ENCODE measurements at regions not wholly inside any gene's neighbourhood (a gene's known extent, or its start where the extent isn't known, plus 50 kb on each side); places are given as distances from the start of the nearest gene placed in this dataset.

DNA sequence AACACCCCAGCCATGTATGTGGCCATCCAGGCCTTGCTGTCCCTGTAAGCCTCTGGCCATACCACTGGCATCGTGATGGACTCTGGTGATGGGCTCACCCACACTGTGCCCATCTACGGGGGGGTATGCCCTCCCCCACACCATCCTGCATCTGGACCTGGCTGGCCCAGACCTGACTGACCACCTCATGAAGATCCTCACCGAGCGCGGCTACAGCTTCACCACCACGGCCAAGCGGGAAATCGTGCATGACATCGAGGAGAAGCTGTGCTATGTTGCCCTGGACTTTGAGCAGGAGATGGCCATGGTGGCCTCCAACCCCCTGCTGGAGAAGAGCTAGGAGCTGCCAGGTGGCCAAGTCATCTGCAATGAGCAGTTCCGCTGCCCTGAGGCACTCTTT lies 80.4 kb upstream of the ZCCHC2 start:
- DNase-seq (ENCODE audit: low spot score) = no peak
- H3K36me3 ChIP-seq (ENCODE audit: insufficient read depth) = no peaks in the 10 kb centered on the region
- Mint-ChIP-seq H3K9me3 (no peaks in the 10 kb centered on the region), H3K36me3 (ENCODE audit: low read depth) (no peaks in the 10 kb centered on the region), H3K4me3 (no peak overlapping the region), H3K27me3 (ENCODE audit: insufficient read depth, low read depth, poor library complexity) (peaks cover 2% of the 10 kb centered on the region), H3K4me1 (peaks cover 20% of the 10 kb centered on the region), H3K27ac (no peak overlapping the region)
- no peak for ATAC-seq
- H3K27me3 ChIP-seq (ENCODE audit: insufficient read depth) = no peaks in the 10 kb centered on the region
- no peaks in the 10 kb centered on the region for H3K79me2 ChIP-seq (replicated peaks; ENCODE audit: insufficient read depth)
- no peak overlapping the region for H3K27ac ChIP-seq (ENCODE audit: low read depth)
- no peaks in the 10 kb centered on the region for H3K9me2 ChIP-seq (ENCODE audit: insufficient read depth)
- H2AFZ ChIP-seq = no peak overlapping the region
- H3K4me2 ChIP-seq = no peak overlapping the region
- TF ChIP-seq ZNF114 (CRISPR knock-in tag; IDR thresholded peaks at IDR 0.05) (no peak), STAT1 (IDR thresholded peaks at IDR 0.05; ENCODE audit: unreplicated experiment) (no peak), ZNF331 (CRISPR knock-in tag; IDR thresholded peaks at IDR 0.05; ENCODE audit: low read depth) (no peak), REST (IDR thresholded peaks at IDR 0.05; ENCODE audit: unreplicated experiment) (no peak)
- H3K4me3 ChIP-seq = no peak overlapping the region
- H3K4me1 ChIP-seq (ENCODE audit: insufficient read depth) = peaks cover 20% of the 10 kb centered on the region; the same call in 1 of the 2 replicates
- no peaks in the 10 kb centered on the region for H3F3A ChIP-seq (replicated peaks; ENCODE audit: low read depth)
- H4K20me1 ChIP-seq (replicated peaks; ENCODE audit: insufficient read depth) = no peaks in the 10 kb centered on the region

DNA sequence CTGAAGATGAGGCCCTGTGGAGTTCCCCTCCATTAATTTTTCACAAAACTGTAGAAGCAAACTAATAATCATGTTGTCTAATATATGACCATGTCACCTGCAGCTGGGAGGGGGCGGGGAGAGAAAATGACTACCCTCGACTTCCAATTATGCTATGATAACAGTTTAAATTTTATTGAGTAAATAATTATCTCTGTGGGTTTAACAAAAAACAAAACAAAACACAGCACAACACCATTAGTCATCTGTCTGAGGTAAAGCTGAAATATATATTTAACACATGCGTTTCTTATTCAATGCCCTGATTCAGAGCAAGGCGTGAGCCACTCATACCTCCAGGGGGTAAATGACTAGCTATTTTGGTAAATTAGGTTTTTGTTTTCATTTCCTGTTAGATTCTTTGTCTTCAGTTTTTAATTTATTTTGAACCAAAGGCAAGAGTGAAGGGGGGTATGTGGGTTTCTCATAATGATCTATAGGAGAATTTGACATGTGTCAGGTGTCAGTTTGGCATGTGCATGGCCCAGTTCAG lies 77.4 kb upstream of the ZCCHC2 start:
- no peak overlapping the region for H3K4me2 ChIP-seq
- peaks cover 23% of the 10 kb centered on the region for H3K4me1 ChIP-seq (ENCODE audit: insufficient read depth)
- TF ChIP-seq ZNF331 (CRISPR knock-in tag; IDR thresholded peaks at IDR 0.05; ENCODE audit: low read depth) (no peak), JUNB (IDR thresholded peaks at IDR 0.05; ENCODE audit: unreplicated experiment) (no peak)
- H3K27ac ChIP-seq (ENCODE audit: low read depth) = no peak overlapping the region
- no peaks in the 10 kb centered on the region for H3K79me2 ChIP-seq (replicated peaks; ENCODE audit: insufficient read depth)
- no peaks in the 10 kb centered on the region for H4K20me1 ChIP-seq (replicated peaks; ENCODE audit: insufficient read depth)
- Mint-ChIP-seq H3K27me3 (ENCODE audit: insufficient read depth, low read depth, poor library complexity) (peaks cover 5% of the 10 kb centered on the region), H3K4me1 (peaks cover 21% of the 10 kb centered on the region), H3K9me3 (no peaks in the 10 kb centered on the region), H3K36me3 (ENCODE audit: low read depth) (no peaks in the 10 kb centered on the region), H3K4me3 (no peak overlapping the region), H3K27ac (no peak overlapping the region)
- no peaks in the 10 kb centered on the region for H3K36me3 ChIP-seq (ENCODE audit: insufficient read depth)
- no peak overlapping the region for H2AFZ ChIP-seq
- H3K27me3 ChIP-seq (ENCODE audit: insufficient read depth) = no peaks in the 10 kb centered on the region
- no peaks in the 10 kb centered on the region for H3F3A ChIP-seq (replicated peaks; ENCODE audit: low read depth)
- H3K9me2 ChIP-seq (ENCODE audit: insufficient read depth) = no peaks in the 10 kb centered on the region
- DNase-seq (ENCODE audit: low spot score) = no peak
- H3K4me3 ChIP-seq = no peak overlapping the region
- no peak for ATAC-seq

GRCh38 chr18:62446511-62446910 lies 76.3 kb upstream of the ZCCHC2 start:
- peaks cover 32% of the 10 kb centered on the region for H3K4me1 ChIP-seq (ENCODE audit: insufficient read depth)
- no peak for ATAC-seq
- no peak overlapping the region for H2AFZ ChIP-seq
- no peaks in the 10 kb centered on the region for H3K9me3 Mint-ChIP-seq
- no peak overlapping the region for H3K27ac ChIP-seq (ENCODE audit: low read depth)
- H4K20me1 ChIP-seq (replicated peaks; ENCODE audit: insufficient read depth) = no peaks in the 10 kb centered on the region
- no peaks in the 10 kb centered on the region for H3K9me2 ChIP-seq (ENCODE audit: insufficient read depth)
- H3K27me3 ChIP-seq (ENCODE audit: insufficient read depth) = no peaks in the 10 kb centered on the region
- peaks cover 5% of the 10 kb centered on the region for H3K27me3 Mint-ChIP-seq (ENCODE audit: insufficient read depth, low read depth, poor library complexity)
- no peak overlapping the region for H3K4me2 ChIP-seq
- H3K4me3 Mint-ChIP-seq = no peak overlapping the region
- no peak for DNase-seq (ENCODE audit: low spot score)
- H3K27ac Mint-ChIP-seq = no peak overlapping the region
- peaks cover 29% of the 10 kb centered on the region for H3K4me1 Mint-ChIP-seq
- TF ChIP-seq ETS1 (IDR thresholded peaks at IDR 0.05) (no peak), EZH2 (IDR thresholded peaks at IDR 0.05; ENCODE audit: low read depth, unreplicated experiment) (no peak), REST (IDR thresholded peaks at IDR 0.05; ENCODE audit: unreplicated experiment) (no peak), ZNF114 (CRISPR knock-in tag; IDR thresholded peaks at IDR 0.05) (no peak), NANOG (IDR thresholded peaks at IDR 0.05; ENCODE audit: borderline replicate concordance) (no peak), JUNB (IDR thresholded peaks at IDR 0.05; ENCODE audit: unreplicated experiment) (no peak), ZNF331 (CRISPR knock-in tag; IDR thresholded peaks at IDR 0.05; ENCODE audit: low read depth) (no peak), POLR2AphosphoS5 (IDR thresholded peaks at IDR 0.05; ENCODE audit: low read depth) (no peak), CREB1 (CRISPR knock-in tag; IDR thresholded peaks at IDR 0.05; ENCODE audit: low read depth) (no peak)
- H3F3A ChIP-seq (replicated peaks; ENCODE audit: low read depth) = no peaks in the 10 kb centered on the region
- no peaks in the 10 kb centered on the region for H3K36me3 ChIP-seq (ENCODE audit: insufficient read depth)
- no peaks in the 10 kb centered on the region for H3K36me3 Mint-ChIP-seq (ENCODE audit: low read depth)
- H3K4me3 ChIP-seq = no peak overlapping the region
- no peaks in the 10 kb centered on the region for H3K79me2 ChIP-seq (replicated peaks; ENCODE audit: insufficient read depth)
